ENCODE measurements at regions not wholly inside any gene's neighbourhood (a gene's known extent, or its start where the extent isn't known, plus 50 kb on each side); places are given as distances from the start of the nearest gene placed in this dataset.

DNA sequence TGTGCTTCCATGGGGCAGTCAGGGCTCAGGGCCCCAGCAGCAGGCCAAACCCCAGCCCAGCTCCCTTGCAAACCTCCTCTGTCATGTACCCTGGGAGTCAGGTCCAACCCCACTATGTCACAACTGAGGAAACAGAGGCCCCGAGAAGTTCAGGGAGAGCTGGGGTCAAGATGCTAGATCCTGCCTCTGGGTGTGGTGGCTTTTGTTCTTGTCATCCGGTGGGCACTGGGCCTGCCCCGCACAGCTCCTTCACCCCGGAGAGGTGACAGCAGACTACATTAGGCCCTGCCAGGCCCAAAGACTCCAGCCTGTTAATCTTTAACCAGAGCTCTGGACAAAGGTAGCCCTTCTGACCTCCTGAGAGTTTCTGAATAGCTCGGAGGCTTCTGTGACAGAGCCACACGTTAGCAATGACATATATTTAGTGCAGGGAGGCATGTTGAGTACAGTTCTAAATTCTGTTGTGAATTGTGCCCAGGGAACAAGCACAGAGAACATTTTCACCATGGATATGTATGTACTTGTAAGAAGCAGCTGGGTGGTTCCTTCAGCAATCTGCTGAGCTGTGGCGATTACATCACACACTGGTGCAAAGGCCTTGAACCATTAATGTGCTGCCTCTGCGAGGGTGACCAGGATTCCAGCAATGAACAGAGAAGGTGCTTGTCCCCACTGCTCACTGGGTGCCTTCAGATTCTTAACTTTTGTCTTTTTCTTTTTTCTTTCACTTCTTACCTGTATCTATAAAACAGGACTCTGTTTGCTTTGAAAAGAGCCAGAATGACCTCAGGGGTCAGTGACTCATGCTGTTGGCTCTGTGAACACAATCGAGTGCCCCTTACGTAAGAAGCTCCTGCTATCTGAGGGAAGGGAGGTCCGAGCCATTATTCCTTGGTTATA lies 102.8 kb downstream of the RHOU start:
- Histone ChIP-seq H3K4me1 (peaks cover 16 to 41% of the 10 kb centered on the region in 2 donors), H3K27ac (peak overlapping the region; percentile 87 to 94 (median 93)), H3K9me3 (no peaks in the 10 kb centered on the region), H3K36me3 (no peaks in the 10 kb centered on the region), H3K27me3 (no peaks in the 10 kb centered on the region), H3K4me3 (replicated peaks in 1 of 3) (no peak overlapping the region)
- no peak for TF ChIP-seq POLR2A (IDR thresholded peaks at IDR 0.05)
- TF ChIP-seq, protein P1, sequence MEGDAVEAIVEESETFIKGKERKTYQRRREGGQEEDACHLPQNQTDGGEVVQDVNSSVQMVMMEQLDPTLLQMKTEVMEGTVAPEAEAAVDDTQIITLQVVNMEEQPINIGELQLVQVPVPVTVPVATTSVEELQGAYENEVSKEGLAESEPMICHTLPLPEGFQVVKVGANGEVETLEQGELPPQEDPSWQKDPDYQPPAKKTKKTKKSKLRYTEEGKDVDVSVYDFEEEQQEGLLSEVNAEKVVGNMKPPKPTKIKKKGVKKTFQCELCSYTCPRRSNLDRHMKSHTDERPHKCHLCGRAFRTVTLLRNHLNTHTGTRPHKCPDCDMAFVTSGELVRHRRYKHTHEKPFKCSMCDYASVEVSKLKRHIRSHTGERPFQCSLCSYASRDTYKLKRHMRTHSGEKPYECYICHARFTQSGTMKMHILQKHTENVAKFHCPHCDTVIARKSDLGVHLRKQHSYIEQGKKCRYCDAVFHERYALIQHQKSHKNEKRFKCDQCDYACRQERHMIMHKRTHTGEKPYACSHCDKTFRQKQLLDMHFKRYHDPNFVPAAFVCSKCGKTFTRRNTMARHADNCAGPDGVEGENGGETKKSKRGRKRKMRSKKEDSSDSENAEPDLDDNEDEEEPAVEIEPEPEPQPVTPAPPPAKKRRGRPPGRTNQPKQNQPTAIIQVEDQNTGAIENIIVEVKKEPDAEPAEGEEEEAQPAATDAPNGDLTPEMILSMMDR (IDR thresholded peaks at IDR 0.05) = no peak
- WGBS, 2 donors = 49 to 56% methylated on average over 10 to 11 of the region's 11 CpGs
- DNase-seq = peak; percentile 70 to 73
- intact Hi-C loops (cut with DNase I) = loop anchor here (10.0 kb wide), 1 partner anchor 147 kb away; no protein-coding TSS in a partner anchor

DNA sequence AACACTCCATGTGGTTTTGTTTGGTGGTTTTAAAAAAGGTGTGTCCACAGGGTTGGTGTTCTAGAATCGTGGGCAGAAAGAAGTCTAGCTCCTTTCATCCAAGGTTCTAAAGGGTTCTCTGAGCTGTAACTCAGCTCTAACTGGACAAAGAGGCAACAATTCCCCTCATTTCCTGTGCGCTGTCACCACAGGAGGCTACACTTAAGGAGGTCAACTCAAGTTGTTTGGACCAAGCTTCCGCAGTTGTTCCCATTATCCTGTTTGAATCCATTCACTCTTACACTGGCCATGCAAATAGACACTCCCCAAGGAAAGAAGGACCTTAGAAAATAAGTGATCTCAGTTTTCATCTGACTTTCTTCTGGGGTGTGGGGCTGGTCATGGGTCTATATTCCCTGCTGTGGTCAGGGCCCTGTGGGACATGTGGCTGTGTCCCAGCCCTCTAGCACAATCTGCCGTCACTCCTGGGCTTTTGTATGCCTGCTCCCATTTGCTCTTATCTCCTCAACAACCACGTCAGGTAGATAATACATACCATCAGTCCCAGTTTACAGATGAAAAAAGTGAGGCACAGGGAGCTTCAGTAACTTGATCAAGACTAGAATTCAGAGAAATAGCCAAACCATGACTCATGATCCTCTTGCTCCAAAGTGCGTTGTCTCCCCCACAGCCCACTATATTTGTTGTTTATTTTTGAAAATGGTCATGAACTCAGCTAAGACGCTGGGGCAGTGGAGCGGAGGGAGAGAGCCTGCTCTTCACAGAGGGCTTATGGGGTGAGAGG lies 103.6 kb downstream of the RHOU start:
- Histone ChIP-seq H3K27ac (peak overlapping the region; percentile 87 to 94 (median 93)), H3K4me1 (peaks cover 16 to 34% of the 10 kb centered on the region in 2 donors), H3K27me3 (no peaks in the 10 kb centered on the region), H3K36me3 (no peaks in the 10 kb centered on the region), H3K9me3 (no peaks in the 10 kb centered on the region), H3K4me3 (replicated peaks in 1 of 3) (no peak overlapping the region)
- TF ChIP-seq, protein P1 (IDR thresholded peaks at IDR 0.05) = no peak
- no peak for TF ChIP-seq POLR2A (IDR thresholded peaks at IDR 0.05)
- no peak for DNase-seq
- intact Hi-C loops (cut with DNase I) = loop anchor here (10.0 kb wide), 1 partner anchor 146 kb away; no protein-coding TSS in a partner anchor
- WGBS, 2 donors = 85 to 86% methylated on average over 8 of the region's 8 CpGs

DNA sequence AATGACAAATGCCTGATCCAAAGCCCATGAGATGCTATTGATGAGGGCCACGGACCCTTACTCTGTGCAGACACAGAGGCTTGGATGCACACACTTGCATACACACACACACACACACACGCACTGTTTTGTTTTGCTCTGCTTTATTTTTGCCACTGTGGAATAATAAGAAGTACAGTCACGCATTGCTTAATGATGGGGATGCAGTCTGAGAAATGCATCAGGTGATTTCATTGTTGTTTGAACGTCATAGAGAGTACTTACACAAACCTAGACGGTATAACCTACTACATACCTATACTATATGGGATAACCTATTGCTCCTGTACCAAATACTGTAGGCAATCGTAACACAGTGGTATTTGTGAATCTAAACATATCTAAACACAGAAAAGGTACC lies 104.4 kb downstream of the RHOU start:
- no peak overlapping the region for H3K4me3 ChIP-seq (replicated peaks in 1 of 3)
- DNase-seq = no peak
- H3K4me1 ChIP-seq = peaks cover 13 to 26% of the 10 kb centered on the region in 2 donors
- intact Hi-C loops (cut with DNase I) = loop anchor here (10.0 kb wide), 1 partner anchor 145 kb away; no protein-coding TSS in a partner anchor
- TF ChIP-seq, protein P1 (IDR thresholded peaks at IDR 0.05) = no peak
- no peak for TF ChIP-seq POLR2A (IDR thresholded peaks at IDR 0.05)
- H3K36me3 ChIP-seq = no peaks in the 10 kb centered on the region
- no peaks in the 10 kb centered on the region for H3K27me3 ChIP-seq
- no peak overlapping the region for H3K27ac ChIP-seq
- H3K9me3 ChIP-seq = no peaks in the 10 kb centered on the region
- WGBS, 2 donors = 96% methylated on average over 6 of the region's 6 CpGs

- TF ChIP-seq, protein P1 (IDR thresholded peaks at IDR 0.05) = no peak
- TF ChIP-seq POLR2A (IDR thresholded peaks at IDR 0.05) = no peak
- intact Hi-C loops (cut with DNase I) = no loop called here
Observed at GRCh38 chr1:228841632-228842031, 106.4 kb downstream of the RHOU start.

More at GRCh38 chr1:228841632-228842031, 106.4 kb downstream of the RHOU start:
- no peak overlapping the region for H3K27ac ChIP-seq
- WGBS, 2 donors = 92% methylated on average over 4 of the region's 4 CpGs
- no peak for DNase-seq
- H3K4me1 ChIP-seq = peaks cover 12 to 25% of the 10 kb centered on the region in 2 donors
- no peak overlapping the region for H3K4me3 ChIP-seq (replicated peaks in 1 of 3)
- H3K9me3 ChIP-seq = no peaks in the 10 kb centered on the region
- H3K27me3 ChIP-seq = no peaks in the 10 kb centered on the region
- H3K36me3 ChIP-seq = no peaks in the 10 kb centered on the region
